ENCODE measurements at regions not wholly inside any gene's neighbourhood (a gene's known extent, or its start where the extent isn't known, plus 50 kb on each side); places are given as distances from the start of the nearest gene placed in this dataset.

- intact Hi-C loops (cut with micrococcal nuclease): no loop called here
- Histone ChIP-seq H3F3A (ENCODE audit: low read length, unreplicated experiment) (no peaks in the 10 kb centered on the region), H3K9me3 (ENCODE audit: low read length) (no peaks in the 10 kb centered on the region), H3K36me3 (ENCODE audit: low read depth, low read length) (no peaks in the 10 kb centered on the region), H3K9ac (ENCODE audit: low read length) (no peak overlapping the region), H3K27ac (ENCODE audit: low read length) (no peak overlapping the region), H3K4me3 (ENCODE audit: low read length) (no peak overlapping the region), H3K4me1 (ENCODE audit: insufficient read depth, low read length) (peaks cover 24% of the 10 kb centered on the region; the same call in 1 of the 2 replicates), H3K27me3 (ENCODE audit: low read length) (no peaks in the 10 kb centered on the region), H4K20me1 (ENCODE audit: low read length) (no peaks in the 10 kb centered on the region), H2AFZ (ENCODE audit: low read length) (no peak overlapping the region), H3K79me2 (ENCODE audit: low read length) (no peaks in the 10 kb centered on the region), H3K4me2 (ENCODE audit: low read length) (no peak overlapping the region), H3K9me2 (replicated peaks; ENCODE audit: low read length) (no peaks in the 10 kb centered on the region)
- TF ChIP-seq CTCF (conservative IDR thresholded peaks at IDR 0.05; ENCODE audit: low read depth, low read length): no peak
- TF ChIP-seq EZH2phosphoT487 (IDR thresholded peaks at IDR 0.05; ENCODE audit: borderline replicate concordance, low read length): no peak
- no peak for TF ChIP-seq EZH2 (IDR thresholded peaks at IDR 0.05; ENCODE audit: low read length, unreplicated experiment)
- ChIA-PET POLR2A (ENCODE audit: unreplicated experiment) (no interaction called here), CTCF (no interaction called here)
- DNase-seq (no peak), ATAC-seq (no peak)
- BruUV-seq (replicated peaks): no TSS peak
Measured at GRCh38 chr5:32519508-32519907, 65.8 kb upstream of the SUB1 start.

- H3K27ac ChIP-seq (ENCODE audit: low read length): no peak overlapping the region
- H3K9me3 ChIP-seq (ENCODE audit: low read length): no peaks in the 10 kb centered on the region
- TF ChIP-seq EZH2phosphoT487 (IDR thresholded peaks at IDR 0.05; ENCODE audit: borderline replicate concordance, low read length) (no peak), CTCF (conservative IDR thresholded peaks at IDR 0.05; ENCODE audit: low read depth, low read length) (no peak)
- no peaks in the 10 kb centered on the region for H3F3A ChIP-seq (ENCODE audit: low read length, unreplicated experiment)
- H3K4me2 ChIP-seq (ENCODE audit: low read length): no peak overlapping the region
- no peaks in the 10 kb centered on the region for H3K4me1 ChIP-seq (ENCODE audit: insufficient read depth, low read length)
- H3K27me3 ChIP-seq (ENCODE audit: low read length): no peaks in the 10 kb centered on the region
- no peaks in the 10 kb centered on the region for H3K79me2 ChIP-seq (ENCODE audit: low read length)
- H3K4me3 ChIP-seq (ENCODE audit: low read length): no peak overlapping the region
- no peaks in the 10 kb centered on the region for H4K20me1 ChIP-seq (ENCODE audit: low read length)
- no peak overlapping the region for H2AFZ ChIP-seq (ENCODE audit: low read length)
- H3K9ac ChIP-seq (ENCODE audit: low read length): no peak overlapping the region
- DNase-seq (no peak), ATAC-seq (no peak)
- intact Hi-C loops (cut with micrococcal nuclease): no loop called here
- POLR2A ChIA-PET (ENCODE audit: unreplicated experiment): no interaction called here
- H3K36me3 ChIP-seq (ENCODE audit: low read depth, low read length): no peaks in the 10 kb centered on the region
- no TSS peak for BruUV-seq (replicated peaks)
- CTCF ChIA-PET: no interaction called here
- no peaks in the 10 kb centered on the region for H3K9me2 ChIP-seq (replicated peaks; ENCODE audit: low read length)
Measured at GRCh38 chr5:32514806-32515205, 70.3 kb upstream of the ZFR start.

- H4K20me1 ChIP-seq (ENCODE audit: low read length): no peaks in the 10 kb centered on the region
- TF ChIP-seq EZH2 (IDR thresholded peaks at IDR 0.05; ENCODE audit: low read length, unreplicated experiment): no peak
- H3K9ac ChIP-seq (ENCODE audit: low read length): no peak overlapping the region
- H3K27ac ChIP-seq (ENCODE audit: low read length): no peak overlapping the region
- no peaks in the 10 kb centered on the region for H3F3A ChIP-seq (ENCODE audit: low read length, unreplicated experiment)
- no peak overlapping the region for H2AFZ ChIP-seq (ENCODE audit: low read length)
- H3K79me2 ChIP-seq (ENCODE audit: low read length): no peaks in the 10 kb centered on the region
- peaks cover 13% of the 10 kb centered on the region for H3K4me1 ChIP-seq (ENCODE audit: insufficient read depth, low read length)
- intact Hi-C loops (cut with micrococcal nuclease): no loop called here
- DNase-seq (no peak), ATAC-seq (no peak)
- ChIA-PET CTCF (no interaction called here), POLR2A (ENCODE audit: unreplicated experiment) (no interaction called here)
- no peak overlapping the region for H3K4me3 ChIP-seq (ENCODE audit: low read length)
- no TSS peak for BruUV-seq (replicated peaks)
- H3K9me2 ChIP-seq (replicated peaks; ENCODE audit: low read length): no peaks in the 10 kb centered on the region
- H3K36me3 ChIP-seq (ENCODE audit: low read depth, low read length): no peaks in the 10 kb centered on the region
- H3K9me3 ChIP-seq (ENCODE audit: low read length): no peaks in the 10 kb centered on the region
- H3K27me3 ChIP-seq (ENCODE audit: low read length): no peaks in the 10 kb centered on the region
- H3K4me2 ChIP-seq (ENCODE audit: low read length): no peak overlapping the region
Measured at GRCh38 chr5:32512926-32513325, 68.4 kb upstream of the ZFR start.
